ENCODE measurements at regions not wholly inside any gene's neighbourhood (a gene's known extent, or its start where the extent isn't known, plus 50 kb on each side); places are given as distances from the start of the nearest gene placed in this dataset.

DNA sequence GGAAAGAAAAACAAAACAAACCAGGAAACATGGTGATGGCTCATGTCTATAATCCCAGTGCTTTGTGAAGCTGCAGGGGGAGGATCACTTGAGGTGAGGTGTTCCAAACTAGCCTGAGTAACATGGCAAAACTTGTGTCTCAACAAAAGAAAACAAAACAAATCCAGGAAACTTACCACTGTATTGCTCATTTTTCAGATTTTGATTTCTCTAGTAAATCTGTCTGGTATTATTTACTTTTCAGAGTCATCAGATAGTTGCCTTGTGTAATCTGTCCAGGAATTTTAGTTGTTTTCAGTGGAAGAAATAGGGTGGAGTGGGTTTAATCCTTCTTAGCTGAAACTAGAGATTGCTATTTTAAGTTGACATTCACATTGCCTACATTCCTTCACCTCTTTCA lies 91.8 kb upstream of the ALCAM start (continued):
- TF ChIP-seq, protein P1, sequence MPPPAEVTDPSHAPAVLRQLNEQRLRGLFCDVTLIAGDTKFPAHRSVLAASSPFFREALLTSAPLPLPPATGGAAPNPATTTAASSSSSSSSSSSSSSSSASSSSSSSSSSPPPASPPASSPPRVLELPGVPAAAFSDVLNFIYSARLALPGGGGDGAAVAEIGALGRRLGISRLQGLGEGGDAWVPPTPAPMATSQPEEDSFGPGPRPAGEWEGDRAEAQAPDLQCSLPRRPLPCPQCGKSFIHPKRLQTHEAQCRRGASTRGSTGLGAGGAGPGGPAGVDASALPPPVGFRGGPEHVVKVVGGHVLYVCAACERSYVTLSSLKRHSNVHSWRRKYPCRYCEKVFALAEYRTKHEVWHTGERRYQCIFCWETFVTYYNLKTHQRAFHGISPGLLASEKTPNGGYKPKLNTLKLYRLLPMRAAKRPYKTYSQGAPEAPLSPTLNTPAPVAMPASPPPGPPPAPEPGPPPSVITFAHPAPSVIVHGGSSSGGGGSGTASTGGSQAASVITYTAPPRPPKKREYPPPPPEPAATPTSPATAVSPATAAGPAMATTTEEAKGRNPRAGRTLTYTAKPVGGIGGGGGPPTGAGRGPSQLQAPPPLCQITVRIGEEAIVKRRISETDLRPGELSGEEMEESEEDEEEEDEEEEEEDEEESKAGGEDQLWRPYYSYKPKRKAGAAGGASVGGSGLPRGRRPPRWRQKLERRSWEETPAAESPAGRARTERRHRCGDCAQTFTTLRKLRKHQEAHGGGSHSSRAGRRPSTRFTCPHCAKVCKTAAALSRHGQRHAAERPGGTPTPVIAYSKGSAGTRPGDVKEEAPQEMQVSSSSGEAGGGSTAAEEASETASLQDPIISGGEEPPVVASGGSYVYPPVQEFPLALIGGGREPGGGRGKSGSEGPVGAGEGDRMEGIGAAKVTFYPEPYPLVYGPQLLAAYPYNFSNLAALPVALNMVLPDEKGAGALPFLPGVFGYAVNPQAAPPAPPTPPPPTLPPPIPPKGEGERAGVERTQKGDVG (CRISPR knock-in tag; IDR thresholded peaks at IDR 0.05), result no peak
- TF ChIP-seq POLR2AphosphoS5 (IDR thresholded peaks at IDR 0.05; ENCODE audit: low read length), result no peak
- TF ChIP-seq SMAD1 (IDR thresholded peaks at IDR 0.05; ENCODE audit: low read depth, partially characterized antibody), result no peak
- TF ChIP-seq, protein P2, sequence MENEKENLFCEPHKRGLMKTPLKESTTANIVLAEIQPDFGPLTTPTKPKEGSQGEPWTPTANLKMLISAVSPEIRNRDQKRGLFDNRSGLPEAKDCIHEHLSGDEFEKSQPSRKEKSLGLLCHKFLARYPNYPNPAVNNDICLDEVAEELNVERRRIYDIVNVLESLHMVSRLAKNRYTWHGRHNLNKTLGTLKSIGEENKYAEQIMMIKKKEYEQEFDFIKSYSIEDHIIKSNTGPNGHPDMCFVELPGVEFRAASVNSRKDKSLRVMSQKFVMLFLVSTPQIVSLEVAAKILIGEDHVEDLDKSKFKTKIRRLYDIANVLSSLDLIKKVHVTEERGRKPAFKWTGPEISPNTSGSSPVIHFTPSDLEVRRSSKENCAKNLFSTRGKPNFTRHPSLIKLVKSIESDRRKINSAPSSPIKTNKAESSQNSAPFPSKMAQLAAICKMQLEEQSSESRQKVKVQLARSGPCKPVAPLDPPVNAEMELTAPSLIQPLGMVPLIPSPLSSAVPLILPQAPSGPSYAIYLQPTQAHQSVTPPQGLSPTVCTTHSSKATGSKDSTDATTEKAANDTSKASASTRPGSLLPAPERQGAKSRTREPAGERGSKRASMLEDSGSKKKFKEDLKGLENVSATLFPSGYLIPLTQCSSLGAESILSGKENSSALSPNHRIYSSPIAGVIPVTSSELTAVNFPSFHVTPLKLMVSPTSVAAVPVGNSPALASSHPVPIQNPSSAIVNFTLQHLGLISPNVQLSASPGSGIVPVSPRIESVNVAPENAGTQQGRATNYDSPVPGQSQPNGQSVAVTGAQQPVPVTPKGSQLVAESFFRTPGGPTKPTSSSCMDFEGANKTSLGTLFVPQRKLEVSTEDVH (IDR thresholded peaks at IDR 0.05; ENCODE audit: low read depth, partially characterized antibody), result no peak
- no peak for TF ChIP-seq TCF12 (IDR thresholded peaks at IDR 0.05; ENCODE audit: low read depth, low read length)
- TF ChIP-seq MTA2 (IDR thresholded peaks at IDR 0.05; ENCODE audit: low read depth), result no peak
- TF ChIP-seq, protein P3, sequence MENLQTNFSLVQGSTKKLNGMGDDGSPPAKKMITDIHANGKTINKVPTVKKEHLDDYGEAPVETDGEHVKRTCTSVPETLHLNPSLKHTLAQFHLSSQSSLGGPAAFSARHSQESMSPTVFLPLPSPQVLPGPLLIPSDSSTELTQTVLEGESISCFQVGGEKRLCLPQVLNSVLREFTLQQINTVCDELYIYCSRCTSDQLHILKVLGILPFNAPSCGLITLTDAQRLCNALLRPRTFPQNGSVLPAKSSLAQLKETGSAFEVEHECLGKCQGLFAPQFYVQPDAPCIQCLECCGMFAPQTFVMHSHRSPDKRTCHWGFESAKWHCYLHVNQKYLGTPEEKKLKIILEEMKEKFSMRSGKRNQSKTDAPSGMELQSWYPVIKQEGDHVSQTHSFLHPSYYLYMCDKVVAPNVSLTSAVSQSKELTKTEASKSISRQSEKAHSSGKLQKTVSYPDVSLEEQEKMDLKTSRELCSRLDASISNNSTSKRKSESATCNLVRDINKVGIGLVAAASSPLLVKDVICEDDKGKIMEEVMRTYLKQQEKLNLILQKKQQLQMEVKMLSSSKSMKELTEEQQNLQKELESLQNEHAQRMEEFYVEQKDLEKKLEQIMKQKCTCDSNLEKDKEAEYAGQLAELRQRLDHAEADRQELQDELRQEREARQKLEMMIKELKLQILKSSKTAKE (IDR thresholded peaks at IDR 0.05; ENCODE audit: low read depth, poor library complexity, severe bottlenecking), result no peak
- TF ChIP-seq RBBP5 (conservative IDR thresholded peaks at IDR 0.05), result no peak
